ENCODE measurements at regions not wholly inside any gene's neighbourhood (a gene's known extent, or its start where the extent isn't known, plus 50 kb on each side); places are given as distances from the start of the nearest gene placed in this dataset.

- no peaks in the 10 kb centered on the region for H3K4me1 ChIP-seq (ENCODE audit: control insufficient read depth, insufficient read depth, low read length)
- 0 out of 2 replicates have a peak, but pooled peaks have one; percentile 11 for TF ChIP-seq ATF2 (tag by site-specific recombination; IDR thresholded peaks at IDR 0.05; ENCODE audit: low read depth)
- TF ChIP-seq, protein P1, sequence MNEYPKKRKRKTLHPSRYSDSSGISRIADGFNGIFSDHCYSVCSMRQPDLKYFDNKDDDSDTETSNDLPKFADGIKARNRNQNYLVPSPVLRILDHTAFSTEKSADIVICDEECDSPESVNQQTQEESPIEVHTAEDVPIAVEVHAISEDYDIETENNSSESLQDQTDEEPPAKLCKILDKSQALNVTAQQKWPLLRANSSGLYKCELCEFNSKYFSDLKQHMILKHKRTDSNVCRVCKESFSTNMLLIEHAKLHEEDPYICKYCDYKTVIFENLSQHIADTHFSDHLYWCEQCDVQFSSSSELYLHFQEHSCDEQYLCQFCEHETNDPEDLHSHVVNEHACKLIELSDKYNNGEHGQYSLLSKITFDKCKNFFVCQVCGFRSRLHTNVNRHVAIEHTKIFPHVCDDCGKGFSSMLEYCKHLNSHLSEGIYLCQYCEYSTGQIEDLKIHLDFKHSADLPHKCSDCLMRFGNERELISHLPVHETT (tag by site-specific recombination; IDR thresholded peaks at IDR 0.05): no peak
- TF ChIP-seq, protein P2, sequence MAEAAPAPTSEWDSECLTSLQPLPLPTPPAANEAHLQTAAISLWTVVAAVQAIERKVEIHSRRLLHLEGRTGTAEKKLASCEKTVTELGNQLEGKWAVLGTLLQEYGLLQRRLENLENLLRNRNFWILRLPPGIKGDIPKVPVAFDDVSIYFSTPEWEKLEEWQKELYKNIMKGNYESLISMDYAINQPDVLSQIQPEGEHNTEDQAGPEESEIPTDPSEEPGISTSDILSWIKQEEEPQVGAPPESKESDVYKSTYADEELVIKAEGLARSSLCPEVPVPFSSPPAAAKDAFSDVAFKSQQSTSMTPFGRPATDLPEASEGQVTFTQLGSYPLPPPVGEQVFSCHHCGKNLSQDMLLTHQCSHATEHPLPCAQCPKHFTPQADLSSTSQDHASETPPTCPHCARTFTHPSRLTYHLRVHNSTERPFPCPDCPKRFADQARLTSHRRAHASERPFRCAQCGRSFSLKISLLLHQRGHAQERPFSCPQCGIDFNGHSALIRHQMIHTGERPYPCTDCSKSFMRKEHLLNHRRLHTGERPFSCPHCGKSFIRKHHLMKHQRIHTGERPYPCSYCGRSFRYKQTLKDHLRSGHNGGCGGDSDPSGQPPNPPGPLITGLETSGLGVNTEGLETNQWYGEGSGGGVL (tag by site-specific recombination; IDR thresholded peaks at IDR 0.05): no peak
- H3K27ac ChIP-seq (ENCODE audit: extremely low read depth, low read depth, low read length): no peak overlapping the region
- H3K36me3 ChIP-seq (ENCODE audit: control insufficient read depth in 2 of 2, insufficient read depth in 1 of 2, low read length in 2 of 2): no peaks in the 10 kb centered on the region
- POLR2A ChIA-PET: no interaction called here
- no peak overlapping the region for H3K4me3 ChIP-seq (ENCODE audit: low read depth, low read length)
- CTCF ChIA-PET: no interaction called here
- no peaks in the 10 kb centered on the region for H3K9me3 ChIP-seq (ENCODE audit: control insufficient read depth, insufficient read depth, low read depth, low read length)
These were observed 1566.6 kb downstream of the EFNB2 start for GRCh38 chr13:104968876-104969275.

GRCh38 chr13:104967836-104968630 lies 1567.4 kb downstream of the EFNB2 start:
- Histone ChIP-seq H3K27ac (ENCODE audit: extremely low read depth, low read depth, low read length) (no peak overlapping the region), H3K9me3 (ENCODE audit: control insufficient read depth, insufficient read depth, low read depth, low read length) (no peaks in the 10 kb centered on the region), H3K4me1 (ENCODE audit: control insufficient read depth, insufficient read depth, low read length) (no peaks in the 10 kb centered on the region), H3K4me3 (ENCODE audit: low read depth, low read length) (no peak overlapping the region), H3K36me3 (ENCODE audit: control insufficient read depth in 2 of 2, insufficient read depth in 1 of 2, low read length in 2 of 2) (no peaks in the 10 kb centered on the region)
- TF ChIP-seq ZNF571 (tag by site-specific recombination; IDR thresholded peaks at IDR 0.05) (no peak), ZNF488 (tag by site-specific recombination; IDR thresholded peaks at IDR 0.05) (no peak), ZNF626 (tag by site-specific recombination; IDR thresholded peaks at IDR 0.05) (no peak), ZNF184 (tag by site-specific recombination; IDR thresholded peaks at IDR 0.05) (no peak), ZFP69B (tag by site-specific recombination; IDR thresholded peaks at IDR 0.05) (no peak), GFI1B (tag by site-specific recombination; IDR thresholded peaks at IDR 0.05) (no peak), ZNF292 (tag by site-specific recombination; IDR thresholded peaks at IDR 0.05; ENCODE audit: borderline replicate concordance, low read depth) (no peak), MYNN (tag by site-specific recombination; IDR thresholded peaks at IDR 0.05; ENCODE audit: borderline replicate concordance) (no peak), ZBTB17 (tag by site-specific recombination; IDR thresholded peaks at IDR 0.05) (no peak), EGR2 (tag by site-specific recombination; IDR thresholded peaks at IDR 0.05; ENCODE audit: low read depth) (no peak), ZNF416 (tag by site-specific recombination; IDR thresholded peaks at IDR 0.05) (no peak), ZNF513 (tag by site-specific recombination; IDR thresholded peaks at IDR 0.05) (no peak), ZNF37A (tag by site-specific recombination; IDR thresholded peaks at IDR 0.05) (no peak), ZNF391 (tag by site-specific recombination; IDR thresholded peaks at IDR 0.05; ENCODE audit: borderline replicate concordance, low read depth) (no peak), ZBTB8A (tag by site-specific recombination; IDR thresholded peaks at IDR 0.05) (no peak), KLF16 (tag by site-specific recombination; IDR thresholded peaks at IDR 0.05) (no peak), AEBP2 (tag by site-specific recombination; IDR thresholded peaks at IDR 0.05; ENCODE audit: borderline replicate concordance) (no peak)
- ChIA-PET POLR2A (no interaction called here), CTCF (no interaction called here)
